HL-60/S4 (cell line): ENCODE measurements at regions not wholly inside any gene's neighbourhood (a gene's known extent, or its start where the extent isn't known, plus 50 kb on each side); places are given as distances from the start of the nearest gene placed in this dataset.
"Not testable (repeated sequence)": the region's sequence is repeated elsewhere in the genome, so short reads cannot be mapped to it uniquely, and the experiment has no call there.

Experiments
- in situ Hi-C: fragments of 300-500 bp; cut with MboI; formaldehyde crosslinking; loops from 2 replicates; pipeline ENCODE4 v1.14.3; 2022; ENCODE audit warnings: low sequenced_read_pairs

GRCh38 chr2:8248623-8248957 is 433.3 kb upstream of the ID2 start:
- in situ Hi-C loops: no loop called here

DNA sequence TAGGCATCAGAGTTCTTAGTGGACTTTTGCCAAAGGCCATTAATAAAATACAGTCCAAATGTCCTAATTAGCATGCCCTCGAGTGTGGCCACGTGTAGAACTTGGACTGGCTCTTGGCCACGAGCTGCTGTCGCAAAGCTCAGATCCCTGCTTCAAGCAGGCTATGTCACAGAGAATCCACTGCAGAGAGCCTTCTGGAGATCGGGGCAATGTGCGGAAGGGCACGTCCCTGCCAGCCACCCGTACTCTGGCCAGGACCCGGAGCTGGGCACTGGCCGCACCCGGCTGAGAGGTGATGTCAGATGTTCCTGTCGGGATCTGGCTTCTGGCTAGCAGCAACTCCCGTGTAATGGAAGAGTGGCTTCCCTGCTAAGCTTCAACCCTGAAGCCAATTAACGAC is 432.7 kb upstream of the ID2 start:
- in situ Hi-C loops: no loop called here

- in situ Hi-C loops: no loop called here
Observed at GRCh38 chr2:8249769-8250168, 432.1 kb upstream of the ID2 start.

DNA sequence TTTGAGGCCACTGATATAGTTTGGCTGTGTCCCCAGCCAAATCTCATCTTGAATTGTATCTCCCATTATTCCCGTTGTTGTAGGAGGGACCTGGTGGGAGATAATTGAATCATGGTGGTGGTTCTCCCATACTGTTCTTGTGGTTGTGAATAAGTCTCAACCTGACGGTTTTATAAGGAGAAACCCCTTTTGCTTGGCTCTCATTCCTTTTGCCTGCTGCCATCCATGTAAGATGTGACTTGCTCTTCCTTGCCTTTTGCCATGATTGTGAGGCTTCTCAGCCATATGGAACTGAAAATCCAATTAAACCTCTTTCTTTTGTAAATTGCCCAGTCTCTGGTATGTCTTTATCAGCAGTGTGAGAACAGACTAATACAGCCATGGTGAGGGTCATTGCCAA is 431.6 kb upstream of the ID2 start:
- in situ Hi-C loops: not testable (repeated sequence)

- in situ Hi-C loops: no loop called here
Observed at GRCh38 chr2:8251291-8251690, 430.6 kb upstream of the ID2 start.

DNA sequence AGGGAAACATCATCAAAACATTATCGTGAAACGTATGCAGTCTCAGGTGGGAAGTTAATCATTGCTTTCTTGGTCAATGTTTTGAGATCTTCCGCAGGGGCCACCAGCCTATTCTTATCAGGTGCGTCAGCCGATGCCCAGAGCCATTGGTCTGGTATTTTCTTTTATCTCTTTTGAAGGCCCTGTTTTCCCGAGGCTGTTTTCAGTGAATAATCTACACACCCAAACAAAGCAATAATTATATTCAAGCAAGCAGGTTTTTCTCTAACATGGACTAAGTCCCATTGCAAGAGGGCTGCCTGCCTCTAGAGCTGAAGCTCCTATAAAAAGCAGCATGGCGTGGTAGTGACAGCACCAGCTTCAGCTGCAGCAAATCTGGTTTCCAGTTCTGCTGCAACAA is 430.0 kb upstream of the ID2 start:
- in situ Hi-C loops: no loop called here

DNA sequence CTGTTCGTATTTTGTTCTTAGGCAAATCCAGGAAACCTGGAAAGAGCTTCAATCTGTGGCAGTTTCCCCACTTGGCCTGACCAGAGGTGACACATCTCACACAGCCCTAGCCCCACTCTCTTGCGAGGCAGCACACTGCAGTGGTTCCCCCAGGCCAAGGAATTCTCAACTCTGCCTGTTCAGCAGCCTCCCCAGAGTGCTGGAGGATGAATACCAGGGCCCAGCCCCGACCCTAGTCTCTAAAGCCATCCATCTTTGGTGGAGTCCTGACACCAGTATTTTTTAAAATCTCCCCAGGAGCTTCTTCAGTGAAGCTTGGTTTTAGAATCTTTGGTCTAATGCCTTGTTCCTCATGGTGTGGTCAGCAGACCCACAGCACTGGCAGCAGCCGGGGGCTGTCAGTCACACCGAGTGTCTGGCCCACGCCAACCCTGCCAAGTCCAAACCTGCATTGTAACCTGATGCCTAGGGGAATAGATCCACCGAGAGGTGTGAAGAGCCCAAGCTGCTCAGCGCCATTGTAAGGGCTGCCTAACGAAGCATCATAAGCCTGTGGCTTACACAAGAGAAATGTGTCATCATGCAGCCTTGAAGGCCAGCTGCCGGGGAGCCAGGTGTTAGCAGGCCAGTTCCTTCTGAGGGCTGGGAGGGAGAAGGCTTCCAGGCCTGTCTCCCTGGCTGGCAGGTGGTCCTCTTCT is 428.7 kb upstream of the ID2 start:
- in situ Hi-C loops: no loop called here

DNA sequence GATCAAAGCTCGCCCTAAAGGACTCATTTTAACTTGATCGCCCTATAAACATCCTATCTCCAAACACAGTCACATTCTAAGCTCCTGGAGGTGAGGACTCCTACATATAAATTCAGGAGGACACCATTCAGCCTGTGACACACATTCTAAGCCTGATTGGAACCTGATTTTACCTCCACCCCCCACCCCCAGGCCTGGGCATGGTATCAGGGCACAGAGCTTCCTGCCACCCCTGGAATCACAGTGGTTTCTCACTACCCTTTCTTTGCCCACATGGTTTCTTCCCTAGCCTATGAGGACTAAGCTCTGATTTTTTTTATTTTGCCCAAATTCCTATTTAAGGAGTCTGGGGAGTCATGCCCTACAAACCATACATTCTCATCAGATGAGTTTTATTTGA is 428.1 kb upstream of the ID2 start:
- in situ Hi-C loops: no loop called here

GRCh38 chr2:8254214-8254613 is 427.6 kb upstream of the ID2 start:
- in situ Hi-C loops: not testable (repeated sequence)

GRCh38 chr2:8254791-8255447 is 426.9 kb upstream of the ID2 start:
- in situ Hi-C loops: no loop called here

- in situ Hi-C loops: no loop called here
Observed at GRCh38 chr2:8255448-8255800, 426.4 kb upstream of the ID2 start.

DNA sequence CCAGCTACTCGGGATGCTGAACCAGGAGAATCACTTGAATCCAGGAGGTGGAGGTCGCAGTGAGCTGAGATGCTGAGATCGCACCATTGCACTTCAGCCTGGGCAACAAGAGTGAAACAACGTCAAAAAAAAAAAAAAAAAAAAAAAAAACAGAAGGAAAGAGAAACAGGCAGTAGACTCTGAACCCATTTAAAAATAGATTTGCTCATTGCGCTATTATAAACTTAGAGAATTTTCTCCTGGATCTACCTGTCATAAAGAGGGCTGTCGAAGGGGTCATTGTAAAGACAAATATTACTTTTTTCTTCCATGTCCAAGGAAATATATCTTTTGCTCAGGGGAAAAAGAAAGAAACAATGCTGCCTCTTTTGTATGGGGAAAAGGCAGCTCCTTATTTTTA is 425.0 kb upstream of the ID2 start:
- in situ Hi-C loops: no loop called here

DNA sequence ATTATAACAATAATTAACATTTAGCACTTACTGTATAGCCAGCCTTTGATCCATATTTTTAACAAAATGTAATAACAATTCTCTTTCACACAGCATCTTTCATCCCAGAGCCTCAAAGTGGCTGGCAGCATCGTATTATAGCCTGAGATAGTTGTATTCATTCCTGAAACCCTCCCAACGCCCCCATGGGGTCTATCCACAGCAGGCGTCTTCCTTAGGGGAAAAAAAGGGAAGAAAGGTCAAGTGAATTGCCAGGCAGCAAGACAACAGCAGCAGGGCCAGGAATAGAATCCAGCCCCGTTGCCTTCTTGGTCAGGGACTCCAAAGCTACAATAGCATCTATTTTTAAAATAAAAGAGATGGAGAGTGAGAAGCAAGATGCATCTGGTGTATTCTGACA is 424.4 kb upstream of the ID2 start:
- in situ Hi-C loops: no loop called here

DNA sequence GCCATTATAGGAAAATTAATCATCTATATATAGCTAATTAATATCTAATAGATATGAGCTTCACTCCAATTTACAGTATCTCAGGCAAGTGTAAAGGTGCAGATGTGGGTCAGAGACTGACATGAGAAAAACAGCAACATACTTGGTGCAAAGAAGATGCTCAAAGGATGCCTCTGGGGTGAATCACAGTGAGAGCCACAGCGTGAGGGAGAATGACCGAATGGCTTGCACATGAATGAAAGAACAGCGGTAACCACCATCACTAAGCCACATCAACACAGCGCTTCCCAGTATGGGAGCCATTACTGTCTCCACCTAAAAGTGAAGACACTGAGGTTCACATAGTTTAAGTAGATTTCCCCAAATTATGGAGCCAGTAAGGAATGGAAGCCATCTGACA is 423.4 kb upstream of the ID2 start:
- in situ Hi-C loops: no loop called here

DNA sequence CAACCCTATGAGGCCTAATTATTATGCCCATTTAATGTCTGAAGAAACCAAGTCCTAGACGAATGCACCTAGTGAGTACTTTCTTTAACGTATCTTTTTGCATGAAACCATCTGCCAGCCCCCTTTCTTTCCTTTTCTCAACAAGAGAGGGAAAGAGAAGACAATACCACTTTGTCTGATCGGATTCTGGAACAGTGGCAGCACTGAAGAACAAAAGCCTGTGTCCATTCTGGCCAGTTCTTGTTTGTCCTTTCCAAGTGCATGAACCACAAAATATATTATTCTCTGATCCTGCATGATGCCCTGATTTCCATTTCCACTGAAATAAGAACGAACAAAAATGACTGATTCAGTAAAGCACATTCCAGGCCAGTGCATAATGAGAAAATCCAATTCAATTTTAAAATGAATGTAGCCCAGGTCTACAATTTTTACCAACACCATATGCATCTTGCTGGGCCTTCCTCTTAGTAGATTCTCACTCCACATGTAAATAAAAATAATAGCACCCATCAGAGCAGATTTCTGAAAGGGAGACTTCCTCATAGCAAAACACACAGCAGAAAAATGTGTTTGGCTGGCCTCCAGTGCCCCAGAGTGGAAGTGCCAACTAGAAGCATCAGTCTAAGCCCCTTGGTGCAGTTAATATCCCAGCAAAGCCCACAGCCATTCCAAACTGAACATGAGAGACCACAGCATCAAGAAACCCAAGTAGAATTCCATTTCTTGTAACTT is 422.6 kb upstream of the ID2 start:
- in situ Hi-C loops: no loop called here

DNA sequence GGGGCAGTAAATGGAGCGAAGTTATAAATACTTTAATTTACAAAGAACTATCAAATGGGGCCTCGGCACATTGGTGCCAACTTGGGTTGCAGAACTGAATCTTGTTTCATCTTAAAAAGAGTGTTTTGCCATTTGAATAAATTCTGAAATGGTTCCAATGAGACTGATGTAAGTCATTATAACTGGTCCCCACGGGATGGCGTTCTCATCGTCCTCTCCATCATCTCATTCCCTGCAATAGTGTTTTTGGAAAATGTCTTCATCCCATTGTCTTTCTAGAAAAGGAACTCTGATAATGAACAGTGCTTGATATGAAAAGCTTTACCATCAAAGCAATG is 422.0 kb upstream of the ID2 start:
- in situ Hi-C loops: no loop called here

GRCh38 chr2:8260213-8260612 is 421.6 kb upstream of the ID2 start:
- in situ Hi-C loops: no loop called here

DNA sequence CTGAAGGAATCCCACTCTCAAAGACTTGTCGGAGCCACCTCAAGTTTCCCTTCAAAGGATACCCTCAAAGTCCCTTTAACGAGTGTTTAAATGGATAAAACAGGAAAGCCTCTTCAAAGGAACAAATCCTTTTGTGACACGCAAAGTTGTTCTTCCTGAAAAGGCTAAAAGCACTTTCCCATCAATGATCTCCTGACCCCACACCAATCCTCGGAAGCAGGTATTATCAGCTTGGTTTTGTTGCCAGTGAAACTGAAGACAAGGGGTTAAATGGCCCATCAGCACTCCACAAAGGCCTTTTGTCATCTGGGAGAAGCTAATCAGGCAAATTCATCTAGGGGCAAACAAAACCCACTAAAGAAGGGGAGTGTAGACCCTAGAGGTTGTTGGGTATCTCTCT is 418.0 kb upstream of the ID2 start:
- in situ Hi-C loops: no loop called here

GRCh38 chr2:8264981-8265380 is 416.9 kb upstream of the ID2 start:
- in situ Hi-C loops: no loop called here

DNA sequence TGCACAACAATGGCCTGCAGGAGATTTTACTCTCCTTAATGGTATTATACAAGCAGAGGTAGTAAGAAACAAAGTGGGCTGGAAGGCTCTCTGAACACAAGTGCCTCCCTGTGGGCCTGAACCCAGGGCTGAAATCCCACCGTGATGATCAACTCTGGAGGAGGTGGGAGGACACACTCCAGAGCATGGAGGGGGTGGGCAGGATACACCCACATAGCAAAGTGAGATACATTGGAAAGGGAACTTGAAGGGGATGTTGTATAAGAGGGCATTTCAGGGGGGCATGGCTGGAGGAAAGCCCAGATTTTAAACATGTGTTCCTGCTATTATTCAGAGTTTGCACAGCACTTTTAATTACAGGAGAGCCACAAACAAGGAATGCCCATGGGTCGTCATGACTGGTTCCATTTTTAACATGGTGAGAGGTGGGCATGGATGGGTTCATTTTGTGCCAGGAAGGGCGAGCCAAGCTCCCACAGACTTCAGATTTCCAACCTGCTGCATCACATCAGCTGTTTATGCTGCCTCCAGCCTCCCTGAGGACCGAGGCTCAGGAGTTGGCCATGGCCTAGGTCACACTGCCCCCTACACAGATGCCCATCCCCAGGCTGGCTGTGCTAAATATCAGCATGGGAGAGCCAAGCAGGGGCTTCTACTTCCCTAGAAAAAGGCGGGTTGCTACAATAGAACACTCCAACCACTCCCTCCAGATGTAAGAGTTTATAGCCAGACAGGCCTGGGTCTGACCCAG is 416.2 kb upstream of the ID2 start:
- in situ Hi-C loops: no loop called here

- in situ Hi-C loops: no loop called here
Observed at GRCh38 chr2:8266563-8266962, 415.3 kb upstream of the ID2 start.

GRCh38 chr2:8267048-8267447 is 414.8 kb upstream of the ID2 start:
- in situ Hi-C loops: no loop called here
